ENCODE measurements at regions not wholly inside any gene's neighbourhood (a gene's known extent, or its start where the extent isn't known, plus 50 kb on each side); places are given as distances from the start of the nearest gene placed in this dataset.

- Histone ChIP-seq H3K9ac (ENCODE audit: low read length) (no peak overlapping the region), H3K9me3 (ENCODE audit: low read length) (no peaks in the 10 kb centered on the region), H3K36me3 (ENCODE audit: insufficient read depth, low read length) (no peaks in the 10 kb centered on the region), H3F3A (ENCODE audit: insufficient read depth, low read length) (no peaks in the 10 kb centered on the region), H3K27ac (ENCODE audit: low read depth, low read length, poor library complexity, severe bottlenecking) (no peak overlapping the region), H3K4me3 (ENCODE audit: low read depth, low read length, poor library complexity, severe bottlenecking) (no peak overlapping the region), H3K79me2 (ENCODE audit: insufficient read depth, low read length) (no peaks in the 10 kb centered on the region), H2AFZ (ENCODE audit: low read length) (no peak overlapping the region), H3K4me1 (ENCODE audit: insufficient read depth, low read length, severe bottlenecking) (no peaks in the 10 kb centered on the region), H3K27me3 (ENCODE audit: insufficient read depth, low read length) (no peaks in the 10 kb centered on the region), H3K4me2 (ENCODE audit: low read length) (no peak overlapping the region), H3K9me2 (ENCODE audit: low read depth, low read length) (no peaks in the 10 kb centered on the region), H4K20me1 (ENCODE audit: insufficient read depth, low read length) (no peaks in the 10 kb centered on the region)
- no peak for TF ChIP-seq EZH2 (IDR thresholded peaks at IDR 0.05; ENCODE audit: borderline replicate concordance, low read length)
- TF ChIP-seq, protein P1, sequence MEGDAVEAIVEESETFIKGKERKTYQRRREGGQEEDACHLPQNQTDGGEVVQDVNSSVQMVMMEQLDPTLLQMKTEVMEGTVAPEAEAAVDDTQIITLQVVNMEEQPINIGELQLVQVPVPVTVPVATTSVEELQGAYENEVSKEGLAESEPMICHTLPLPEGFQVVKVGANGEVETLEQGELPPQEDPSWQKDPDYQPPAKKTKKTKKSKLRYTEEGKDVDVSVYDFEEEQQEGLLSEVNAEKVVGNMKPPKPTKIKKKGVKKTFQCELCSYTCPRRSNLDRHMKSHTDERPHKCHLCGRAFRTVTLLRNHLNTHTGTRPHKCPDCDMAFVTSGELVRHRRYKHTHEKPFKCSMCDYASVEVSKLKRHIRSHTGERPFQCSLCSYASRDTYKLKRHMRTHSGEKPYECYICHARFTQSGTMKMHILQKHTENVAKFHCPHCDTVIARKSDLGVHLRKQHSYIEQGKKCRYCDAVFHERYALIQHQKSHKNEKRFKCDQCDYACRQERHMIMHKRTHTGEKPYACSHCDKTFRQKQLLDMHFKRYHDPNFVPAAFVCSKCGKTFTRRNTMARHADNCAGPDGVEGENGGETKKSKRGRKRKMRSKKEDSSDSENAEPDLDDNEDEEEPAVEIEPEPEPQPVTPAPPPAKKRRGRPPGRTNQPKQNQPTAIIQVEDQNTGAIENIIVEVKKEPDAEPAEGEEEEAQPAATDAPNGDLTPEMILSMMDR (IDR thresholded peaks at IDR 0.05; ENCODE audit: low read length), result no peak
These were observed 169.8 kb upstream of the KCNN2 start for GRCh38 chr5:114192108-114192507.

DNA sequence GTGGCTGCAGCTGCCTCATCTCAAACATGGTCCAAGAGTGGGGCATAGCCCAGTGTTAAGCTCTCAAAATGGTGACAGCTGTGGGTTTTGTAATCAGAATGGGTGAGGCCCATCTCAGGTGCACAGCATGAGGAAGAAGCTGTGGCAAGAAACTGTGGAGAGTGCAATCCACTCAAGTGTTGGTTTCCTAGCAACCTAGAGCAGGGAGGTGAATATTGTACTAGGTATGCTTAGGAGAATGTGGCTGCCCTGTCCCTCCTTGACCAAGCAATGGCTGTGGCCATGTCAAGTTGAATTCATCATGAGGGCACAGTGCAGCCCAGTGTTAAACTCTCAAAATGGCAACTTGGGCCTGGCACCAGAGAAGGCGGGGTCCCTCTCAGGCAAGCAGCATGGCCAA lies 160.5 kb upstream of the KCNN2 start:
- no peaks in the 10 kb centered on the region for H4K20me1 ChIP-seq (ENCODE audit: insufficient read depth, low read length)
- no peaks in the 10 kb centered on the region for H3K9me2 ChIP-seq (ENCODE audit: low read depth, low read length)
- TF ChIP-seq EZH2 (IDR thresholded peaks at IDR 0.05; ENCODE audit: borderline replicate concordance, low read length), result no peak
- TF ChIP-seq, protein P1 (IDR thresholded peaks at IDR 0.05; ENCODE audit: low read length), result no peak
- no peaks in the 10 kb centered on the region for H3K79me2 ChIP-seq (ENCODE audit: insufficient read depth, low read length)
- H3K4me2 ChIP-seq (ENCODE audit: low read length), result no peak overlapping the region
- H3K4me1 ChIP-seq (ENCODE audit: insufficient read depth, low read length, severe bottlenecking), result no peaks in the 10 kb centered on the region
- H3K9ac ChIP-seq (ENCODE audit: low read length), result no peak overlapping the region
- H3K27me3 ChIP-seq (ENCODE audit: insufficient read depth, low read length), result no peaks in the 10 kb centered on the region
- H3K9me3 ChIP-seq (ENCODE audit: low read length), result no peaks in the 10 kb centered on the region
- H3K36me3 ChIP-seq (ENCODE audit: insufficient read depth, low read length), result no peaks in the 10 kb centered on the region
- H2AFZ ChIP-seq (ENCODE audit: low read length), result no peak overlapping the region
- no peak overlapping the region for H3K4me3 ChIP-seq (ENCODE audit: low read depth, low read length, poor library complexity, severe bottlenecking)
- no peak overlapping the region for H3K27ac ChIP-seq (ENCODE audit: low read depth, low read length, poor library complexity, severe bottlenecking)
- H3F3A ChIP-seq (ENCODE audit: insufficient read depth, low read length), result no peaks in the 10 kb centered on the region

- TF ChIP-seq EZH2 (IDR thresholded peaks at IDR 0.05; ENCODE audit: borderline replicate concordance, low read length), result no peak
- TF ChIP-seq, protein P1 (IDR thresholded peaks at IDR 0.05; ENCODE audit: low read length), result no peak
- Histone ChIP-seq H3K27ac (ENCODE audit: low read depth, low read length, poor library complexity, severe bottlenecking) (no peak overlapping the region), H3K27me3 (ENCODE audit: insufficient read depth, low read length) (no peaks in the 10 kb centered on the region), H2AFZ (ENCODE audit: low read length) (no peak overlapping the region), H3K9ac (ENCODE audit: low read length) (no peak overlapping the region), H3K36me3 (ENCODE audit: insufficient read depth, low read length) (no peaks in the 10 kb centered on the region), H3K79me2 (ENCODE audit: insufficient read depth, low read length) (no peaks in the 10 kb centered on the region), H3K4me2 (ENCODE audit: low read length) (no peak overlapping the region), H3K9me2 (ENCODE audit: low read depth, low read length) (no peaks in the 10 kb centered on the region), H4K20me1 (ENCODE audit: insufficient read depth, low read length) (no peaks in the 10 kb centered on the region), H3K4me3 (ENCODE audit: low read depth, low read length, poor library complexity, severe bottlenecking) (no peak overlapping the region), H3K9me3 (ENCODE audit: low read length) (no peaks in the 10 kb centered on the region), H3K4me1 (ENCODE audit: insufficient read depth, low read length, severe bottlenecking) (no peaks in the 10 kb centered on the region), H3F3A (ENCODE audit: insufficient read depth, low read length) (no peaks in the 10 kb centered on the region)
These were observed 156.9 kb upstream of the KCNN2 start for GRCh38 chr5:114204923-114205322.
